ENCODE measurements at regions not wholly inside any gene's neighbourhood (a gene's known extent, or its start where the extent isn't known, plus 50 kb on each side); places are given as distances from the start of the nearest gene placed in this dataset.

DNA sequence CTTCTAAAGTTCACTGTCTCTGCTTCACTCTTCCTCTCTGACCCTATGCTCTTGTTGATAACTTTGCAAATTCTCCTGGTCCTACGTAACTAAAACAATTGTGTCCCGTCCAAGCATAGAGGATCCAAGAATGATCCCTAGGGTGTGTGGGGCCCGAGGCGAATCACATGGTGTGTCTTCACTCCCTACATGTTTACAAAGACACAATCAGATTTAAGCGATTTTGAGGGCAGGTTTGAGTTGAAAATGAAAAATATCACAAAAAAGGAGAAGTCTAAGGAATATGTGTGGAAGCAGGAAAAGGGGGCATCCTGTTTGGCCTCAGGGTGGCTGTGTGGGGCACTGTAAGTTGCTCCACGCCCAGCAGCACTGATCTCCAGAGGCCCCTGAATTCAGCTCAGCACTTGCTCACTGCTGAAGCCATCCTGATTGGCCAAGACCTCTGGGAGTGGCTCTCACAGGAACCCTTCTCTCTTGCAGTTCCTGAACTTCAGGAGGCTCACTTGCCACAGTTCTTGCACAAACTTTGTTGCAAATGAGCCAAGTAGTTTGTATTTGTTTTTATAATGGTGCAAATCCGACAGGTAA lies 363.6 kb downstream of the ZNF521 start:
- Histone ChIP-seq H3K27me3 (replicated peaks in 1 of 4; ENCODE audit: control insufficient read depth in 3 of 4, extremely low read depth in 1 of 4, insufficient read depth in 3 of 4, low read length in 3 of 4) (peaks cover 0 to 2% (median 0%) of the 10 kb centered on the region in 4 experiments; a peak in 1 of 7 replicates), H3K27ac (ENCODE audit: low read depth, low read length) (no peak overlapping the region), H3K79me2 (ENCODE audit: control insufficient read depth in 1 of 2, insufficient read depth in 2 of 2, low read length in 2 of 2) (no peaks in the 10 kb centered on the region), H3K56ac (replicated peaks; ENCODE audit: insufficient read length, low read depth, low read length) (no peak overlapping the region), H4K20me1 (replicated peaks in 1 of 2; ENCODE audit: control insufficient read depth in 1 of 2, insufficient read depth in 2 of 2, low read length in 2 of 2) (no peaks in the 10 kb centered on the region), H2AFZ (ENCODE audit: low read length) (no peak overlapping the region), H3K4me3 (ENCODE audit: extremely low read depth in 1 of 4, insufficient read depth in 2 of 4, low read depth in 3 of 4, low read length in 4 of 4) (no peak overlapping the region), H2BK120ac (replicated peaks; ENCODE audit: low read depth, low read length) (no peak overlapping the region), H2BK20ac (ENCODE audit: low read length) (no peak overlapping the region), H4K8ac (ENCODE audit: extremely low read depth, insufficient read depth, low read length) (no peak overlapping the region), H3K23me2 (ENCODE audit: low read depth, low read length) (no peaks in the 10 kb centered on the region), H2BK12ac (ENCODE audit: low read depth, low read length) (no peak overlapping the region), H3K9me3 (ENCODE audit: insufficient read depth in 2 of 2, low read depth in 1 of 2, low read length in 1 of 2) (no peaks in the 10 kb centered on the region), H3K4me2 (ENCODE audit: insufficient read depth in 1 of 2, low read depth in 2 of 2, low read length in 2 of 2) (no peak overlapping the region), H3K14ac (ENCODE audit: insufficient read length) (no peak overlapping the region), H2BK15ac (ENCODE audit: low read length) (no peak overlapping the region), H4K5ac (ENCODE audit: insufficient read length, low read depth, low read length) (no peak overlapping the region), H3K18ac (ENCODE audit: extremely low read depth, low read length) (no peak overlapping the region), H4K91ac (replicated peaks; ENCODE audit: insufficient read length, low read length) (no peak overlapping the region), H3K4me1 (replicated peaks in 1 of 4; ENCODE audit: control insufficient read depth in 3 of 4, insufficient read depth in 4 of 4, low read length in 3 of 4) (peaks cover 4 to 21% (median 20%) of the 10 kb centered on the region in 4 experiments; a peak in 6 of 7 replicates), H3K23ac (ENCODE audit: insufficient read length) (no peak overlapping the region), H3K36me3 (ENCODE audit: control insufficient read depth in 2 of 4, insufficient read depth in 4 of 4, low read length in 3 of 4) (no peaks in the 10 kb centered on the region), H3K79me1 (ENCODE audit: low read depth, low read length) (no peaks in the 10 kb centered on the region), H2AK5ac (ENCODE audit: low read depth, low read length) (no peak overlapping the region), H3K9ac (replicated peaks in 1 of 4; ENCODE audit: extremely low read depth in 1 of 4, low read depth in 3 of 4, low read length in 3 of 4) (no peak overlapping the region), H2BK5ac (ENCODE audit: low read depth, low read length) (no peak overlapping the region), H3K4ac (replicated peaks; ENCODE audit: insufficient read length, low read depth, low read length) (no peak overlapping the region)
- POLR2A ChIA-PET (ENCODE audit: partially characterized antibody): no interaction called here
- WGBS, 2 experiments (ENCODE audit: extremely low coverage in 1 of 2, insufficient coverage in 1 of 2, insufficient read length in 1 of 2, insufficient replicate concordance in 2 of 2, low coverage in 1 of 2, low lambda C conversion rate in 2 of 2, missing lambda C conversion rate in 1 of 2): 85% methylated on average over 7 of the region's 7 CpGs; no CpG with 5 or more reads in 1 of the 2 experiments
- CTCF ChIA-PET (ENCODE audit: partially characterized antibody): interaction anchor here (0.6 kb wide), 1 partner anchor 152 kb away, joined by 3 read pairs; no protein-coding TSS in a partner anchor
- DNase-seq (ENCODE audit: low read depth in 1 of 2, low spot score in 2 of 2) (no peak), FAIRE-seq (no peak)
- TF ChIP-seq BCL11A (IDR thresholded peaks at IDR 0.05; ENCODE audit: low read depth in 2 of 2, low read length in 2 of 2) (no peak), HDAC6 (IDR thresholded peaks at IDR 0.05; ENCODE audit: low read depth, low read length) (no peak), EP300 (IDR thresholded peaks at IDR 0.05; ENCODE audit: borderline replicate concordance in 1 of 2, low read depth in 2 of 2, low read length in 2 of 2) (no peak)
